Activated CD4-positive, alpha-beta T cell treated with anti-CD3 and anti-CD28 coated beads for 1 hour (primary cell): ENCODE measurements at regions not wholly inside any gene's neighbourhood (a gene's known extent, or its start where the extent isn't known, plus 50 kb on each side); places are given as distances from the start of the nearest gene placed in this dataset.
"Not testable (repeated sequence)": the region's sequence is repeated elsewhere in the genome, so short reads cannot be mapped to it uniquely, and the experiment has no call there.

Experiments
- DNase-seq: peaks from one replicate; pipeline ENCODE4 v3.0.0-alpha.2; 2020

GRCh38 chr18:1585881-1586488 is 681.3 kb downstream of the ADCYAP1 start:
- DNase-seq, result no peak

DNA sequence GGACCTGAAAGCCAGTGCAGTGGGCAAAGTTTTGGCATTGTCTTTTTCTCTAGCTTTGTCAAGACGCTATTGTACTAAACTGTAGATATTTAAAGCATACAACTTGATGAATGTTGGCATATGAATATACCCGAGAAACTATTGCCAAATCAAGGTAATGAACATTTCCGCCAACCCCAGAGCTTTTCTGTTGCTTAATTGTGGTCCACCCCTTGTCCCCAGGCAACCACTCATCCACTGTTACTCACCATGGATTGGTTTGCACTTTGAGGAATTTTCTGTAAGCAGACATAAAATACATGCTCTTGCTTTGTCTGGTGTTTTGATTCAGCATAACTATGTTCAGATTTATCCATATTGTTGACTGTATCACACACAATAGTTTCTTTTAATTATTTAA is 688.4 kb downstream of the ADCYAP1 start:
- DNase-seq, result no peak

DNA sequence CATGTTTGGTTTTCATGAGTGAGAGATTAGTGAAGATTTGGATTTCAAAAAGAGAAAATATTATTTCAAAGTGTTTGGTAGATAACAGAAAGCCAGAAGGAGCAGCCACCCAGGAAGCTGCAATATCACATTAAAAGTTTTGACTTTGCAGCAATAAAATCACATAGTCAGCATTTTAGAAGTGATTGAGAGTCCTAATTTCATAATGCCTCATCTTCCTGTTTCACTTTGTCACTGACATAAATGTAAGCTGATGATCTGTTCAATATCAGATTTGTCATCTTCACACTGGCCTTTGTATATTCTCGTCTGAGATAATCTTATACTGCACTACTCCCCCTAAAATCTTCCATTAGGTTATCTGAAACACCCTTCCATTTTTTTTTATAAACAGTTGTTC is 690.5 kb downstream of the ADCYAP1 start:
- DNase-seq, result no peak

DNA sequence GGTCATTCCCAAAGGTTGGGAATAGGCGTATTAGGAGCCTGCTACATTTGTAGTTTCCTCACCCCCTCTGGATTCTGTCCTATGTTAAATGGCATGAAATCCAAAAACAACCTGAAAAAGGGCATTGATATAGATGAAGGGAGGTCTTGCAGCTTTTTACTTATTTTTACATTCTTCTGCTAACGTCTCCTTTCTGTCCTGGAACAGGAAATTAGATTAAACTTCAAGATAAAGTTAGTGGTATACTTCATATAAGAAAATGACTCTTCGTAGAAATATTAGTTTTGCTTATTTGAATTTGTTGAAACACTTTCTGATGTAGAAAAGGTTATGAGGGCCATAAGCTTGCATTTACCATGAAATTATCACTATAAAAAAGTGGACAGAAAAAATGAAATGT is 694.5 kb downstream of the ADCYAP1 start:
- no peak for DNase-seq

GRCh38 chr18:1604751-1605150 is 700.1 kb downstream of the ADCYAP1 start:
- DNase-seq, result no peak

DNA sequence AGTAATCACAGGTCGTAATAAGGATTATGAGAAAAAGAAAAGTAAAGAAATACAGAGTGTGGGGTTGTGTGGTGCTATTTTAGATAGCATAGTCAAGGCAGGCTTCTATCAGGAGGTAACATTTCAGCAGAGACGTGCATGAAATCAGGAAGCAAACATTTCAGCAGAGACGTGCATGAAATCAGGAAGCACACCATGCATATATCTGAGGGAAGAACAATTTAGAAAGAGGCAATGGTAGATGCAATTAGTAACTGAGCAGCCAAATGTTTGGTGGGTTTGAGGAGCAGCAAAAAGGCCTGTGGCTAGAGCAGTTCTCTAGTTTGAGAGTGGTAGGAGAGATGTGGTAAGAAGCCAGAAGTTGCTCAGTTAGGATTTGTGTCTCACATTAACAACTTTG is 713.7 kb downstream of the ADCYAP1 start:
- no peak for DNase-seq

GRCh38 chr18:1619507-1619906 is 714.8 kb downstream of the ADCYAP1 start:
- no peak for DNase-seq

GRCh38 chr18:1624612-1625011 is 719.9 kb downstream of the ADCYAP1 start:
- DNase-seq, result no peak

GRCh38 chr18:1627494-1627893 is 722.8 kb downstream of the ADCYAP1 start:
- no peak for DNase-seq

DNA sequence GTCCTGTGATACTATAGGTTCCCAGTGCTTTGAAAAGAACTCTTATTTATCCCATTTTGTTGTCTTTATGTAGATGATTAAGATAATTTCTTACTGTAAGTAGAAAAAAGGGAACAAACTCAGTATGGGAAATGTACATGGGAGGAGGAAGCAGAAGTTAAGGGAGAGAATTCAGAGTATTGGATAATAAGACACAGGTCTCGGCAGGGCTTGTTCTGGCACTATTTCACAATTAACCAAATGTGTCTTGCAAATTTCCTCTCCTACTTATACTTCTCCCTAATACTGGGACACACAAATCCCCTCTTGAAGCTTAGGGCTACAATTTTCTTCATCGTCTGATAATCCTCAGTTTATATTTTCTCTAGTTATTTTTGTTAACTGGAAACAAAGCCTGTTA is 744.0 kb downstream of the ADCYAP1 start:
- no peak for DNase-seq

GRCh38 chr18:1652018-1652417 is 747.3 kb downstream of the ADCYAP1 start:
- DNase-seq, result no peak

DNA sequence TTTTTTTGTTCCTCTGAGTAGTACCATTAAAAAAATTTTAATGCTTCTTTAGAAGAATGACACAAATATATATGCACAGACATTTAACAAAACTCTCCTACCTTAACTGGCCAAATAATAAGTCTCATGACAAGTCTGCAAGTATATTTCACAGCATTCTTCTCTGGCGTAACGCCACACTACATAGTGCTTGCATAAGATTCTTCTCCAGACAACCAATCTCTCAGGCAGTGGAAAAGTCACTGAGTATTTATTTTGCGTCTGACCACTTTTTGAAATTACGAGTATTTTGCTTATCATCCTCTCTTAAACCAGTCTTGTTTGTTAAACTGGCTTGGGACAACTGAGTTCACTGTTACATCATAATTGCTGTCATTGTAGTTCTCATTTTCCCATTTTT is 749.2 kb downstream of the ADCYAP1 start:
- no peak for DNase-seq

DNA sequence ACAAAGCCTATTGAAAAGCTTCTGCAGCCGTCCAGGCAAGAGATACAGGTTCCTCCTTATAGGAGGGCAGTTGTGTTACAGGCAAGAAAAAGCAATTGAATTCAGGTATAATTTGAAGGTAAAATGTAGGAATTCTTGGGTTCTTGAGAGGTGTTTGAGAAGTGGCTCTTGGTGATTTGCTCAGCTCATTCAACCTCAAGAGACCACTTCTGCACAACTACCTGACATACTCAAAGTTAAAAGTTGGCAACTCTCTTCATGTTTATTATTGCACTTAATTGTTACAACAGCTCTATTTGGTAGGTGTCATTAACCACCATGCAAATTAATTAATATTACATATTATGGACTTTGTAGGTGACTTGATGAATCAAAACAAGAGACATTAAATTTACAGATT is 753.2 kb downstream of the ADCYAP1 start:
- DNase-seq, result no peak

DNA sequence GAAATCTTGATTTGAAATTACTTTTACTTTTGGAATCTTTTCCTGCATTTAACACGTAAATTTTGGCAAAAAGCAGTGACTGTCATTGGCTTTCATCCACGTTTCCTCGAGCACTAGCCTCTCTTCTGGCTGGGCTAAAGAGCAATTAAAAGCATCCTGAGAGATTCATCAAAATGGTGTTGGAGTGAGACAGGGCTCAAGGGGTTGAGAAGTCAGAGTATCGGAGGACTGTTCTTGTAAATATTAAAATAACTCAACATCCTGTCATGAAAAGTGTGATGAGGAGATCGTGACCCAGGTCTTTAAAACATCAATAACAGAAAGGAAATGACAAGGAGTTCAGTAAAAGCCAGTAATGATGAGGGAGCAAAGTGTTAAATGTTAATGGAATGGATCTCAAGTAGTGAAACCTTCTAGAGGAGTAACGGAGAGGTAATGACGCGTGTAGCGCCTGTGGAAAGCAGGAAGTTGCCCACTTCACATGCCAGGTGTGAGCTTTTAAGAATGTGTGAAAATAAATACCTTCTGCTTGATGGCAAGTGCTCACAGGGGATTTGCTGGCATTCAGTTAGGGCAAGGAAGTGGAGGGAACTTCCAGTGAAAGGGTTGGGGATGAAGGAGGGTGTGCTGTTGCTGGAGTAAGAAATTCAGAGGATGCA is 754.4 kb downstream of the ADCYAP1 start:
- DNase-seq, result no peak

GRCh38 chr18:1663879-1664705 is 759.4 kb downstream of the ADCYAP1 start:
- no peak for DNase-seq

DNA sequence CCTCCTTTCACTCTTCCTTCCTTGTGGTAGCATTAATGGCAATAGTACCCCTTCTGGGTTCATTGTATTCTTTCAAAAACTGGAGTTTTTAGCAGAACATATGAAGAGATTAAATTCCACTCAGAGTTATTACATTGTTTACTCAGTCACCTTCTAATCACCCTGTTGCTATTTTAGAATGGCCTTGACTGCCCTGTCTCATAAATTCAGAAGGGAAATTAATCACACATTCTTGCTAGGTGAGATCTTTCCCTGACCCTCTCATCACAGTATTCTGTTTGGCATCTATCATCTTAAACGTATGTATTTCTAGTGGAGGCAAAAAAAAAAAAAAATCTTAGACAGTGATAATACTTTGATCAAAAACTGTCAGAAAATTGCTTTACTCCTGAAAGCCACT is 760.4 kb downstream of the ADCYAP1 start:
- no peak for DNase-seq

DNA sequence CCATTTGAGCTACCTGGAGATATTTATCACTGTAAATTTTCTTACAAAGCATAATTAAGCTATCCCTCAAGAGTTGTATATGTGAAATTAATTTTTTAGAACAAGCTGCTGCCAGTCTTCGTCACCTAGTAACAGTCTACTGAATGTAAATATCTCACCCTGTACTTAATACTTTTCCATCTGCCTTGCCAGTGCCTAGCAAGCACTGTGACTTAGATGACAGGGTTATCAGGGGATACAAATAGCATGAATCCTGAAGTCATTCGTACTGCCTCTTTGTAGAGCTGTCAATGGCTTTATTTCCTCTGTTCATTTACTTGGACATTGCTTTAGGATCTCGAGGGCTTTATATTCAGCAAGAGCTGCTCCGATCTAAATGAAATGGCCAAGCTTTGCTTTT is 763.6 kb downstream of the ADCYAP1 start:
- no peak for DNase-seq

DNA sequence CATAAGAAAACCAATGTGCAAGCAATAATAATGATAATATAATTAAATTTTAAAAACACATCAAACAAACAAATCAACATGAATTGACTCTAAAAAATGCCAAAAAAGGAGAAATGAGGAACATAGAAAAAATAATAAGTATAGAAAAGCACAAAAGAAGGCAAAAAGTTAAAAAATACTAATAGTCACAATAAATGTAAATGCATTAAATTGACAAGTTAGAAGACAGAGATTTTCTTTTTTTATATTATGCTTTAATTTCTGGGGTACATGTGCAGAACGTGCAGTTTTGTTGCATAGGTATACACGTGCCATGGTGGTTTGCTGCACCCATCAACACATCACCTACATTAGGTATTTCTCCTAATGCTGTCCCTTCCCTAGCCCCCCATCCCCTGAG is 767.0 kb downstream of the ADCYAP1 start:
- not testable (repeated sequence) for DNase-seq

DNA sequence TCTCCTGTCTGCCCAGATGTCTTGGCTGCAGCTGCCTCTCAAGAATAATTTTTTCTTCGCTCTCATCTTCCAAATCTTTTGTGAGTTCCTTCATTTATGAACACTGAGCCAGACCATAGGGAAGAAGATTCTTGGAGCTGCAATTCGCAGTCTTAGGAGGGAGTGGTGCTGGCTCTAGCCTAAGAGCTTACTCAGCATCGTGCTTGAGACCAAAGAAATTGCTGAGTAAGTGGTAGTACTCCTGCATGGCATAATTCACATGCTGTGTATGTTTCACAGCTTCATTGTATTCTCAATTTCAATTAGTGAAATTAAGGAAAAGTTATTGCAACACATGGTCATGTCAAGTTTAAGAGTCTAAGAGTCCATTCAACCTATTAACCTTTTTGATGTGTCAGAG is 771.7 kb downstream of the ADCYAP1 start:
- no peak for DNase-seq

DNA sequence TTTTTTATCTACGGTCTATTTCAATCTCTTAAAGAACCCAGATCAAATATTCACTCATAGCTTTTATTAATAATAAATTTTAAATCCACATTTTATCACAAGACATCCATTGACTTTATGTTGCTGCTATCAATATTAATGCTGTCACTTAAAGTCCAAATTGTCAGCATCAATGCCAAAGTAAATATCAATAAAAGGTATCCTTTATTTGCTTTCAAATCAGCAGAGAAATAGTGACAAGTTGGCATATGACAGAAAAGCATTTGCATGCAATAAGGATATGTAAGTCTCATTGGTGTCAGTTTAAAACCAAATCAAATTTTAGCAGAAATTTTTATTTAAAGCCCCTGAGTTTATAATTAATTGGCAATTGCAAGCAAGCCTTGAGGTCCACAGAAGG is 775.4 kb downstream of the ADCYAP1 start:
- DNase-seq, result no peak

DNA sequence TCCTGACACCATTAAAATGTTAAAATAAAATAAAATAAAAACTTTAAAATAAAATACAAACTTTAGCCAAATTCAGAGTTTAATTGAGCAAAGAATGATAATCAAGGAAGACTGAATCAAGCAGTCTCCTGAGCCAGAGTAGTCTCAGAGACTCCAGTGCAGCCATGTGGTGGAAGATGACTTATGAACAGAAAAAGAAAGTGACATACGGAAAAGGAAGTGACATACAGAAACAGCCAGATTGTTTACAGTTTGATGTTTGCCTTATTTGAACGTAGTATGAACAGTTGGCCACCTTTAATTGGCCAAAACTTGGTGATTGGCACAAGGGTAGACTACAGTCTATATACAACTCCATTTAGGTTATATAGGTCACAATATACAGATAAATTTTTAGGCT is 787.2 kb downstream of the ADCYAP1 start:
- DNase-seq, result no peak

GRCh38 chr18:1708006-1708405 is 803.3 kb downstream of the ADCYAP1 start:
- DNase-seq, result no peak

GRCh38 chr18:1710114-1710513 is 805.4 kb downstream of the ADCYAP1 start:
- DNase-seq, result no peak

DNA sequence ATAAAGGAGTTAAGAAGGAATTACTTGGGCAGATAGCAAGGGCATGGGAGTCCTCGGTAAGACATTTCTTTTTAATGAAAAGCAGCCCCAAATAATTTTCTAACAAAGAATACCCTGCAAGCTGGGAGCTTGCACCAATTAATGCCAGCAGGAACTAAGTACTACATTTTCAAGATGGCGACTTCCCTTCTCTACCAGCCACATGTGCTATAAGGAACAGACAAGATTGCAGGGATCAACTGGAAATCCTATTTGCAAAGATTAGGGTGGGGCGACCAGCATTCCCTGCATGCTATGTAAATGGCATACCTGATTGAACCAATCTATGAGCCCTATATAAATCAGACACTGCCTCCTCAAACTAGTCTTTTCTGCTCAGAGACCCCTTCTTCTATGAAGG is 827.5 kb downstream of the ADCYAP1 start:
- DNase-seq, result no peak
